Spleen (tissue), 7 donors: ENCODE measurements at regions not wholly inside any gene's neighbourhood (a gene's known extent, or its start where the extent isn't known, plus 50 kb on each side); places are given as distances from the start of the nearest gene placed in this dataset.

Source experiments
- POLR2A ChIP-seq, 3 donors: fragments of 450-650 bp; IDR thresholded peaks; one replicate each; pipeline ENCODE4 v1.5.1; 2017; ENCODE audit warnings: antibody characterized with exemption in 3 of 3, mild to moderate bottlenecking in 1 of 3
- POLR2AphosphoS5 ChIP-seq, 3 donors: sonication (generic); formaldehyde crosslinking; IDR thresholded peaks; one replicate each; pipeline ENCODE4 v1.5.1; 2017; ENCODE audit warnings: antibody characterized with exemption in 3 of 3
- TF ChIP-seq, protein P1 (sequence below), 11 experiments: fragments of 200-600 bp in 7 of 11; fragments of 450-650 bp in 4 of 11; sonication (generic) in 4 of 11; IDR thresholded peaks in 8 of 11; conservative IDR thresholded peaks in 3 of 11; 1 replicate in 7 of 11; 2 replicates in 4 of 11; pipeline versions ENCODE4 v1.4.0 to v1.8.0; 2016 to 2021; ENCODE audit warnings: antibody characterized with exemption in 11 of 11, inconsistent platforms in 4 of 11, mild to moderate bottlenecking in 1 of 11
- donor health status: DM: no; HTN: no; CAD: no; lungs with moderate emphysema.
- donor health status: DM: no; HTN: no; CAD: no.
- donor health status: DM: no; HTN: no; CAD: no.

DNA sequence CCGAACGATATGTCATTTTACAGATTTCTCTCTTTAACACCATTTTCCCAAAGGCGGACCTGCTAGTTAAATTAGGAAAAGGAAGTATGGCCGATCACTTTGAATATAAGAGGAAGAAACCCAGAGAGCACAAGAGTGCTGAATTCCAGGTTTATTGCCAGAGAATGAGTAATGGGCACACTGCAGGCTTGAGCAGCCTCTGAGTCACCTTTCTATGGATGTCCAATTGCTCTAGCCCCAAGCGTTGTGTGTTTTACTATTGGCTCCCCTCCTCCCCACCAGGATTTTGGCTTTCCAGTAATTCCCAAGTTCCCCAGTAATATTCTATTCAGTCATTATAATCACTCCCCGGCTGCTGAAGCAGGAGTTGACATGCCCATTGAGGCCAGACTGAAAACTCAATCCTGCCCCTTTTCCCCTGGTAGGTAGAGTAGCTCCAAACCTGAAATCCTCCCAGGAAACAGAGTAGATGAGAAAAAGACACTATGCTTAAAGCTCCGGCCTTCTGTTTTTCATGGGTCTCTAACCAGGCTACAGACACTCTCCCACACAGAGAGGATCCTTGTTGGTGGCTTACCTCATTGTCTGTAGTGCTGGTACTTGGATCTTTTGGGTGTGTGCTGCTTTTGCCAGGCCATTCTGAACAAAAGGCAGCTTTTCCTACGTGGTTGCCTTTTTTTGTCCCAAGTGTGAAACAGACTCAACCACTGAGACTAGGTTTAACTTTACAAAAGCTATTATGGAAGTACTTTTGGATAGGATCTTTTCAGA, 704.3 kb upstream of the FLRT2 start:
- TF ChIP-seq, protein P1, sequence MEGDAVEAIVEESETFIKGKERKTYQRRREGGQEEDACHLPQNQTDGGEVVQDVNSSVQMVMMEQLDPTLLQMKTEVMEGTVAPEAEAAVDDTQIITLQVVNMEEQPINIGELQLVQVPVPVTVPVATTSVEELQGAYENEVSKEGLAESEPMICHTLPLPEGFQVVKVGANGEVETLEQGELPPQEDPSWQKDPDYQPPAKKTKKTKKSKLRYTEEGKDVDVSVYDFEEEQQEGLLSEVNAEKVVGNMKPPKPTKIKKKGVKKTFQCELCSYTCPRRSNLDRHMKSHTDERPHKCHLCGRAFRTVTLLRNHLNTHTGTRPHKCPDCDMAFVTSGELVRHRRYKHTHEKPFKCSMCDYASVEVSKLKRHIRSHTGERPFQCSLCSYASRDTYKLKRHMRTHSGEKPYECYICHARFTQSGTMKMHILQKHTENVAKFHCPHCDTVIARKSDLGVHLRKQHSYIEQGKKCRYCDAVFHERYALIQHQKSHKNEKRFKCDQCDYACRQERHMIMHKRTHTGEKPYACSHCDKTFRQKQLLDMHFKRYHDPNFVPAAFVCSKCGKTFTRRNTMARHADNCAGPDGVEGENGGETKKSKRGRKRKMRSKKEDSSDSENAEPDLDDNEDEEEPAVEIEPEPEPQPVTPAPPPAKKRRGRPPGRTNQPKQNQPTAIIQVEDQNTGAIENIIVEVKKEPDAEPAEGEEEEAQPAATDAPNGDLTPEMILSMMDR (IDR thresholded peaks at IDR 0.05 in 8 of 11, conservative IDR thresholded peaks at IDR 0.05 in 3 of 11): no peak
- TF ChIP-seq POLR2A (IDR thresholded peaks at IDR 0.05) (no peak), POLR2AphosphoS5 (IDR thresholded peaks at IDR 0.05) (no peak)
